GM12864 (cell line): ENCODE measurements at regions not wholly inside any gene's neighbourhood (a gene's known extent, or its start where the extent isn't known, plus 50 kb on each side); places are given as distances from the start of the nearest gene placed in this dataset.
"Not testable (repeated sequence)": the region's sequence is repeated elsewhere in the genome, so short reads cannot be mapped to it uniquely, and the experiment has no call there.

Source experiments
- DNase-seq: peaks from one replicate; pipeline ENCODE4 v3.0.0-alpha.2; 2011; ENCODE audit warnings: low read depth
- H3K4me3 ChIP-seq: 2 replicates; pipeline ENCODE4 v1.5.1; 2011; ENCODE audit warnings: mild to moderate bottlenecking, low read depth, low read length, control low read depth
- TF ChIP-seq, protein P1 (sequence below): IDR thresholded peaks from 2 replicates; pipeline ENCODE4 v1.5.1; 2011; ENCODE audit warnings: low read depth, mild to moderate bottlenecking, moderate library complexity, low read length, control low read depth, inconsistent platforms; ENCODE audit errors: missing control alignments

GRCh38 chr21:34279285-34279684 lies 84.5 kb upstream of the KCNE2 start:
- H3K4me3 ChIP-seq = no peak overlapping the region
- TF ChIP-seq, protein P1, sequence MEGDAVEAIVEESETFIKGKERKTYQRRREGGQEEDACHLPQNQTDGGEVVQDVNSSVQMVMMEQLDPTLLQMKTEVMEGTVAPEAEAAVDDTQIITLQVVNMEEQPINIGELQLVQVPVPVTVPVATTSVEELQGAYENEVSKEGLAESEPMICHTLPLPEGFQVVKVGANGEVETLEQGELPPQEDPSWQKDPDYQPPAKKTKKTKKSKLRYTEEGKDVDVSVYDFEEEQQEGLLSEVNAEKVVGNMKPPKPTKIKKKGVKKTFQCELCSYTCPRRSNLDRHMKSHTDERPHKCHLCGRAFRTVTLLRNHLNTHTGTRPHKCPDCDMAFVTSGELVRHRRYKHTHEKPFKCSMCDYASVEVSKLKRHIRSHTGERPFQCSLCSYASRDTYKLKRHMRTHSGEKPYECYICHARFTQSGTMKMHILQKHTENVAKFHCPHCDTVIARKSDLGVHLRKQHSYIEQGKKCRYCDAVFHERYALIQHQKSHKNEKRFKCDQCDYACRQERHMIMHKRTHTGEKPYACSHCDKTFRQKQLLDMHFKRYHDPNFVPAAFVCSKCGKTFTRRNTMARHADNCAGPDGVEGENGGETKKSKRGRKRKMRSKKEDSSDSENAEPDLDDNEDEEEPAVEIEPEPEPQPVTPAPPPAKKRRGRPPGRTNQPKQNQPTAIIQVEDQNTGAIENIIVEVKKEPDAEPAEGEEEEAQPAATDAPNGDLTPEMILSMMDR = no peak
- no peak for DNase-seq

- TF ChIP-seq, protein P1 = no peak
- DNase-seq = no peak
- H3K4me3 ChIP-seq = no peak overlapping the region
Observed at GRCh38 chr21:34279883-34280282, 83.9 kb upstream of the KCNE2 start.

GRCh38 chr21:34280389-34280795 lies 83.4 kb upstream of the KCNE2 start:
- no peak overlapping the region for H3K4me3 ChIP-seq
- TF ChIP-seq, protein P1 = no peak
- no peak for DNase-seq

DNA sequence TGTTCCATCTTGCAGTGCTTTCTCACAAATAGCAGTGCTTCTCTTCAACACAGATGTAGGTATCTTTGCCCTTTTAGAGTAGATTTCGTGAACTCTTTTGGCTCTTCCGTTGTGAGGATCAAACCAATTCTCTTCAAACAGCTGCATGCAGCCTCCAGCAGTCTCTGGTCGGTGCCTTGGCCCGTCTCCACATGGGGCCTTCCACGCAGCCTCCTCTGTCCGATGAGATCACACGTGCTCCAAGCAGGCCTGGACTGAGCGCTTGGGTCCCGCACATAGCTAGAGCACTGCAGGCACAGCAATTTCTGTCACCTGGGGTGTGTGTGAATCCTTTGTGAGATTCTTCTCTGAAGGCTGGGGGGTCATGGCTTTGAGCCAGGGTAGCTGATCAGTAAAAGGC lies 82.8 kb upstream of the KCNE2 start:
- TF ChIP-seq, protein P1 = no peak
- H3K4me3 ChIP-seq = no peak overlapping the region

DNA sequence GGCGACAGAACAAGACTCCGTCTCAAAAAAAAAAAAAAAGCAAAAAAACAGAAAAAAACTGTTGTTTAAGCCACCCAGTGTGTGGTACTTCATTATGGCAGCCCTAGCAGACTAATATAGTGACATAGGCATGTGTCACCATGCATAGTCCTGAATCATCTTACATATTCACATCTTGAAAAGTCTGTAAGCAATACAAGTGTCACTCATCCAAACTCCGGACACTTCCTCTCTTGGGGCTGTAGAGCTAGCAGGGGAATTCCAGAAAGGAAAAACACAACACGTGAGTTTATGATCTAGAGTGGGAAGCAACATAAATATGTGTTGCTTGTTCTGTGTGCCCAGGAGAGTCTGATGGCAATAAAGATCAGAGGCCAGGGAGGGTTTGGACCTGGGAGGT lies 81.6 kb upstream of the KCNE2 start:
- H3K4me3 ChIP-seq = no peak overlapping the region
- DNase-seq = no peak
- TF ChIP-seq, protein P1 = no peak

More for the DNA sequence above, 82.8 kb upstream of the KCNE2 start:
- no peak for DNase-seq

- no peak for DNase-seq
- TF ChIP-seq, protein P1 = no peak
- no peak overlapping the region for H3K4me3 ChIP-seq
Observed at GRCh38 chr21:34284666-34285065, 79.1 kb upstream of the KCNE2 start.

GRCh38 chr21:34288042-34288441 lies 75.8 kb upstream of the KCNE2 start:
- H3K4me3 ChIP-seq, DNase-seq: not testable (repeated sequence)

DNA sequence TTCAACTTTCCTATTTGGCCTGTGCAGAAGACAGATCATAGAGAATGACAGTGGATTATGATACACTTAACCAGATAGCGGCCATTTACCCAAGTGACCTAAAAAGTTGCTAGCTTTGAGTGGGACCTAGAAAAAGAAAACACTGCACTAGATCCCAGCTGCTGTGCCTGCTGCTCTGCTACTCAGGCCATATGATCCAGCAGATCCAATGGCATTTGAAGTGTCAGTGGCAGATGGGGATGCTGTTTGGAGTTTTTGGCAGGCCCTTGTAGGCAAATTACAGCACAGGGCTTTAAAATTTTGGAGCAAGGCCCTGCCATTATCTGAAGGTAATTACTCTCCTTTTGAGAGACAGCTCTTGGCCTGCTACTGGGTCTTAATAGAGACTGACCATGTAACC lies 74.0 kb upstream of the KCNE2 start:
- H3K4me3 ChIP-seq = no peak overlapping the region
- TF ChIP-seq, protein P1 = no peak
- DNase-seq = no peak
